Activated naive CD8-positive, alpha-beta T cell treated with anti-CD3 and anti-CD28 coated beads, Interleukin-2, amount 50 U/mL, for 24 hours (primary cell): ENCODE measurements at regions not wholly inside any gene's neighbourhood (a gene's known extent, or its start where the extent isn't known, plus 50 kb on each side); places are given as distances from the start of the nearest gene placed in this dataset.
"Not testable (repeated sequence)": the region's sequence is repeated elsewhere in the genome, so short reads cannot be mapped to it uniquely, and the experiment has no call there.

Experiments used
- ATAC-seq: fragments of 150-1000 bp; cut with Tn5 transposase; one replicate; pipeline ENCODE4 v1.10.0; 2021
- DNase-seq: peaks from one replicate; pipeline ENCODE4 v3.0.0; 2021
- H3K27ac Mint-ChIP-seq: one replicate; pipeline ENCODE4 v1.8.0; 2021; ENCODE audit warnings: mild to moderate bottlenecking, mixed read lengths
- H3K27me3 Mint-ChIP-seq: one replicate; pipeline ENCODE4 v1.8.0; 2021; ENCODE audit warnings: mixed read lengths
- H3K36me3 Mint-ChIP-seq: one replicate; pipeline ENCODE4 v1.8.0; 2021; ENCODE audit warnings: low read depth, mixed read lengths
- H3K4me1 Mint-ChIP-seq: one replicate; pipeline ENCODE4 v1.8.0; 2021; ENCODE audit warnings: mixed read lengths
- H3K4me3 Mint-ChIP-seq: one replicate; pipeline ENCODE4 v1.8.0; 2021; ENCODE audit warnings: mild to moderate bottlenecking, moderate library complexity, mixed read lengths
- H3K9me3 Mint-ChIP-seq: one replicate; pipeline ENCODE4 v1.8.0; 2021; ENCODE audit warnings: mixed read lengths

DNA sequence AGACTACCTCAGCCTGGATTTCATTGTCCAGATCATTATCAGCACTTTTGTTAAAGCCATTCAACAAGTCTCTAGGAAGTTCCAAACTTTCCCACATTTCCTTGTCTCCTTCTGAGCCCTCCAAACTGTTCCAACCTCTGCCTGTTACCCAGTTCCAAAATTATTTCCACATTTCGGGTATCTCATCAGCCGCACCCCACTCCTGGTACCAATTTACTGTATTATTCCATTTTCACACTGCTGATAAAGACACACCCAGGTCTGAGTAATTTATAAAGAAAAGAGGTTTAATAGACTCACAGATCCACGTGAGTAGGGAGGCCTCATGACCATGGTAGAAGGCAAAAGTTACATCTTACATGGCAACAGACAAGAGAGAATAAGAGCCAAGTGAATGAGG lies 1198.3 kb upstream of the ALCAM start:
- DNase-seq (no peak), ATAC-seq (no peak)
- H3K27ac Mint-ChIP-seq, result no peak overlapping the region
- no peaks in the 10 kb centered on the region for H3K4me1 Mint-ChIP-seq
- H3K36me3 Mint-ChIP-seq, result no peaks in the 10 kb centered on the region
- no peak overlapping the region for H3K4me3 Mint-ChIP-seq
- H3K27me3 Mint-ChIP-seq, result no peaks in the 10 kb centered on the region
- H3K9me3 Mint-ChIP-seq, result peaks cover 8% of the 10 kb centered on the region

DNA sequence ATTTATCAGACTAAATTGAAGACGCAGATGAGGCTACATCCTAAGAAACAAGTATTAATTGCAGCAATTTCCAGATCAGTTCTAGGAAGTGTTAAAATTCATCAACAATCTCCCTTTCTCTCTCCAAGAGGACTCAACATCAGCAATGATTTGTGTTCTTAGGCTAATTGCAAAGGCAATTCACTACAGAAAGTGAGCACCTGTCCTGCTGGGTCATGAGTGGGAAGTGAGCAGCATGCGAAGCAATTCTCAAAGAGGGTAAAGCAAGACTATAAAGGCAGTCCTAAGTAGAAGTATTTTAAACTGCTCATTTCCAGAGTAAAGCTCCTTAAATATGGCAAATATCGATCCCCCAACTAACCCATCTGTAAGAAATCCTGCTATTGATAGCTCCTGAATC lies 1191.0 kb upstream of the ALCAM start:
- no peak overlapping the region for H3K4me3 Mint-ChIP-seq
- ATAC-seq (no peak), DNase-seq (no peak)
- no peaks in the 10 kb centered on the region for H3K4me1 Mint-ChIP-seq
- H3K9me3 Mint-ChIP-seq, result no peaks in the 10 kb centered on the region
- H3K27me3 Mint-ChIP-seq, result no peaks in the 10 kb centered on the region
- no peaks in the 10 kb centered on the region for H3K36me3 Mint-ChIP-seq
- no peak overlapping the region for H3K27ac Mint-ChIP-seq

DNA sequence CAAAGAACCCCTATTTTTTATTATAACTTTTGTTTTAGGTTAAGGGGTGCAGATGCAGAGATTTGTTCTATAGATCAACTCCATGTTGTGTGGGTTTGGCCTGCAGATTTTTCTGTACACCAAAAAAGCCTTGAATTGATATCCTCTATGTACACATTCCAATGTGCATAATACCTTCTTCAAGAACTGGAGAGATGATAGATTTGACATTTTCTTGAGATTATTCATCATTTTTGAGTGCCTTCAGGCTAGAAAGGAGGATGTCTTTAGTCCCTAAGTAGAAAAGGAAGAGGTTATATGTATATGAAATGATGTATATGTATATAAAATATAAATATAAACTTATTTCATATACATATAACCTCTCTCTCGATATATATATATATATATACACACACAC lies 1190.0 kb upstream of the ALCAM start:
- no peaks in the 10 kb centered on the region for H3K27me3 Mint-ChIP-seq
- no peak for DNase-seq
- H3K27ac Mint-ChIP-seq, result no peak overlapping the region
- H3K9me3 Mint-ChIP-seq, result no peaks in the 10 kb centered on the region
- no peaks in the 10 kb centered on the region for H3K36me3 Mint-ChIP-seq
- ATAC-seq, result no peak
- no peaks in the 10 kb centered on the region for H3K4me1 Mint-ChIP-seq
- no peak overlapping the region for H3K4me3 Mint-ChIP-seq

DNA sequence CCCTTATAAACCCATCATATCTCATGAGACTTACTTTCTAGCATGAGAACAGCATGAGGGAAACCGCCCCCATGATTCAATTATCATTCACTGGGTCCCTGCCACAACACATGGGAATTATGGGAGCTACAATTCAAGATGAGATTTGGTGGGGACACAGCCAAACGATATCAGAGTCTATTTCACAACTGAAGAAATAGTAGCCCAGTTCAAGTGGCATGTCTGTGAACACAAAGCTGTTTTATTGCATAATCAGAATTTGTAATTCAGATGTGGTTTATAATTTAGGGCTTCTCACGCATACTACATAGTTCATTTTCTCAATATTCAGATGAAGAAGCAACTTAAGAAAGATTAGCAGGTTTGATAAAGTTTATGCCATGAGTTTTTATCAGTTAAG lies 1188.0 kb upstream of the ALCAM start:
- ATAC-seq, result no peak
- no peaks in the 10 kb centered on the region for H3K9me3 Mint-ChIP-seq
- no peak overlapping the region for H3K4me3 Mint-ChIP-seq
- H3K4me1 Mint-ChIP-seq, result no peaks in the 10 kb centered on the region
- no peaks in the 10 kb centered on the region for H3K27me3 Mint-ChIP-seq
- no peaks in the 10 kb centered on the region for H3K36me3 Mint-ChIP-seq
- H3K27ac Mint-ChIP-seq, result no peak overlapping the region
- DNase-seq, result no peak

DNA sequence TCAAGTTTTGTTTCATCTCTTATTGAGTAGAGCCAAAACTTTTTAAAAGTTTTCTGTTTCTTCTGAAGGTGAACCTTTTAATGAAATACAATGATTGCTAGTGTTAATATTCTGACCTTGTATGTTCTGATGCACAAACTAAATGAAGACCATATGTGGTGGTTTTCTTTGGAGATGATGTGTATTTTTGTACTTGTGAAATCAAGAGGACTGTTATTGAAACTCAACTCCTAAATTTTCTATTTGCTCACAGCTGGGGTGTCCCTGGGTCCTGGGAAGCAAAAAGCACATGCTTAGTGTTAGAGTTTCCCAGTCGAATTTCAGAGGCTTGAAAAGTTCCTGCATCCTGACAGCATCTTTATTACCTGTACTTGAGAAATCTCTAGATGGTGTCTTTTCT lies 1185.8 kb upstream of the ALCAM start:
- no peaks in the 10 kb centered on the region for H3K36me3 Mint-ChIP-seq
- ATAC-seq (no peak), DNase-seq (no peak)
- no peaks in the 10 kb centered on the region for H3K4me1 Mint-ChIP-seq
- H3K27me3 Mint-ChIP-seq, result no peaks in the 10 kb centered on the region
- H3K9me3 Mint-ChIP-seq, result no peaks in the 10 kb centered on the region
- no peak overlapping the region for H3K27ac Mint-ChIP-seq
- no peak overlapping the region for H3K4me3 Mint-ChIP-seq

DNA sequence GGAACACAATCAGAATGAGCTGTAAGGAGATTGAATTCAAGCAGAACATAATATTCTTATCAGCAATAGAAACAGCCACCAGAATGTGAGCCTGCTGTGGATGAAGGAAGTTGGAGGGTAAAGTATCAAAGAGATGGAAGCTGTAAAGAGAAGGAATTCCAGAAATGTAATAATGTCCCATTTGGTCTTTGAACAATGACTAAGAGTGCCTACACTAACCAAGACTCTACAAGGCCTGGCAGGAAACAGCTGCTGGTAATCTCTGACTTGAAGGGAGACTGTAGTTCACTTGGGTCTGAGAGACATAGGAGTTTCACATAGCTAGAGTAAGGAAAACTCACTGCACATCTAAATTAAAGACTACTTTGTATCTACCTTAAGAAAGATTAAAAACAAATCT lies 1176.0 kb upstream of the ALCAM start:
- DNase-seq (no peak), ATAC-seq (no peak)
- no peak overlapping the region for H3K4me3 Mint-ChIP-seq
- no peaks in the 10 kb centered on the region for H3K27me3 Mint-ChIP-seq
- no peak overlapping the region for H3K27ac Mint-ChIP-seq
- no peaks in the 10 kb centered on the region for H3K4me1 Mint-ChIP-seq
- no peaks in the 10 kb centered on the region for H3K36me3 Mint-ChIP-seq
- no peaks in the 10 kb centered on the region for H3K9me3 Mint-ChIP-seq

DNA sequence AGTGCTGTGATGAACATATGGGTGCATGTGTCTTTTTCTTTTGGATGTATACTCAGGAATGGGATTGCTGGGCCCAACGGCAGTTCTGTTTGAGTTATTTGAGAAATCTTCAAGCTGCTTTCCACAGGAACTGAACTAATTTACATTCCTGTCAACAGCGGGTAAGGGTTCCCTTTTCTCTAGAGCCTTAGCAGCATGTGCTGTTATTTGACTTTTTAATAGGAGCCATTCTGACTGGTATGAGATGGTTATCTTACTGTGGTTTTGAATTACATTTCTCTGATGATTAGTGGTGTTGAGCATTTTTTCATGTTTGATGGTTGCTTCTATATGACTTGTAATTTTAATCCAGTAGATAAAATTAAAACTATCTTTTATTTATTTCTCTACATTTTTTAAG lies 1168.6 kb upstream of the ALCAM start:
- H3K27me3 Mint-ChIP-seq, result no peaks in the 10 kb centered on the region
- DNase-seq (no peak), ATAC-seq (no peak)
- H3K27ac Mint-ChIP-seq, result no peak overlapping the region
- H3K4me3 Mint-ChIP-seq, result no peak overlapping the region
- no peaks in the 10 kb centered on the region for H3K9me3 Mint-ChIP-seq
- no peaks in the 10 kb centered on the region for H3K36me3 Mint-ChIP-seq
- no peaks in the 10 kb centered on the region for H3K4me1 Mint-ChIP-seq

DNA sequence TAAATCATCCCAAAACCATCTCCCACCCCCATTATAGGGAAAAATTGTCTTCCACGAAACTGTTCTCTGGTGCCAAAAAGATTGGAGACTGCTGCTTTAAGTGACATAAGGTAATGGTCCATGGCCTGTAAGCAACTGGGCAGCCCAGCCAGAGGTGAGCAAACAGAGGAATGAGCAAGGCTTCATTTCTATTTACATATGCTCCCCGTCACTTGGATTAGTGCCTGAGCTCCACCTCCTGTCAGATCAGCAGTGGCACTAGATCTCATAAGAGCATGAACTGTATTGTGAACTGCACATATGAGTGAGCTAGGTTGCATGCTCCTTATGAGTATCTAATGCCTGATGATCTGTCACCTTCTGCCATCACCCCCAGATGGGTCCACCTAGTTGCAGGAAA lies 1159.8 kb upstream of the ALCAM start:
- Mint-ChIP-seq H3K36me3 (no peaks in the 10 kb centered on the region), H3K4me3 (no peak overlapping the region), H3K9me3 (peaks cover 4% of the 10 kb centered on the region), H3K4me1 (no peaks in the 10 kb centered on the region), H3K27ac (no peak overlapping the region), H3K27me3 (no peaks in the 10 kb centered on the region)
- DNase-seq (no peak), ATAC-seq (no peak)

DNA sequence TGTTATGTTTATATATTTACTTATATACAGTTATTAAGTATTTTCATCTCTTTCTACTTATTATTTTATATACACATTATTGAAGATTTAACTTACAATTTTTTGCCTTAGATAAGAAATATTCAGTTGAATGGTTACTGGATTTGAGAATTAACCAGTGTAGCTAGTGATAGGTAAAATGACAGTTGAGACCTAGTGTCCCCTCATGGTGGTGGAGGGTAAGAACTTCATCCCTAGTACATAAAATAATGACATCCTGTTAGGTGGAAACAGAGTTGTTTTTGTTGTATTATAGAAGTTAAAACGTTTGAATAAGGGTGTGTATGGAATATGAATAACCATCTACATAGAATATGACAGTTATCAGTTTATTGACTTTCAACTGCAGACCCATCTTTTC lies 1152.4 kb upstream of the ALCAM start:
- Mint-ChIP-seq H3K9me3 (no peaks in the 10 kb centered on the region), H3K27me3 (no peaks in the 10 kb centered on the region), H3K4me3 (no peak overlapping the region), H3K27ac (no peak overlapping the region), H3K36me3 (no peaks in the 10 kb centered on the region), H3K4me1 (no peaks in the 10 kb centered on the region)
- ATAC-seq (no peak), DNase-seq (no peak)

DNA sequence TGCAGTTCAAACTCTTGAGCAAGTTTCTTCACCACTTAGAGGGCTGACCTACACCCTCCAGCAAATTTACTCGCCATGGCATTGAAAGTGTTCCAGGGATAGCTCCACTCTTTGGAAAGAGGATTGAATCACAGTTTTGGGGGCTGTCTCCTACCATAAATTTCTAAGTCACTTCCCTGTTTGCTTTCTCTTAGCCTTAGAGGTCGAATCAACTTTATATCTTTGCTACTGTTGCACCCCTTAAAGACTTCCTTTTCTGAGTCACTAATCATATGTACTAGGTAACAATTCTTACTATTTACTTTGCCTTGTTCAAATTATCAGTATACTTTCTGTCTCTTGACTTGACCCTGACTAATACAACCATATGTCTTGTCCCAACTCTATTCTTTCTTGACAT lies 1151.8 kb upstream of the ALCAM start:
- H3K4me3 Mint-ChIP-seq, result no peak overlapping the region
- H3K9me3 Mint-ChIP-seq, result peaks cover under 1% of the 10 kb centered on the region
- no peak for DNase-seq
- no peaks in the 10 kb centered on the region for H3K36me3 Mint-ChIP-seq
- no peaks in the 10 kb centered on the region for H3K27me3 Mint-ChIP-seq
- no peak overlapping the region for H3K27ac Mint-ChIP-seq
- no peaks in the 10 kb centered on the region for H3K4me1 Mint-ChIP-seq
- no peak for ATAC-seq

DNA sequence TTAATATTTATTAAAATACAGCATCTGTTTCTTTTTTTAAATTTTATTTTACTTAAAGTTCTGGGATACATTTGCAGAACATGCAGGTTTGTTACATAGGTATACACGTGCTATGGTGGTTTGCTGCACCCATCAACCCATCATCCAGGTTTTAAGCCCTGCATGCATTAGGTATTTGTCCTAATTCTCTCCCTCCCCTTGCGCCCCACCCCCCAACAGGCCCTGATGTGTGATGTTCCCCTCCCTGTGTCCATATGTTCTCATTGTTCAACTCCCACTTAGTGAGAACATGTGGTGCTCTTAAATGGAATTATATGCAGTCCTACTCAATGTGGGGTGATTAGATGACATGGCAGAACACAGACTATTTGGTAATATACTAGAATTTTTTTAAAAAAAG lies 1147.7 kb upstream of the ALCAM start:
- not testable (repeated sequence) for H3K36me3 Mint-ChIP-seq, H3K27ac Mint-ChIP-seq, DNase-seq, ATAC-seq, H3K4me1 Mint-ChIP-seq, H3K4me3 Mint-ChIP-seq, H3K27me3 Mint-ChIP-seq
- peaks cover 11% of the 10 kb centered on the region for H3K9me3 Mint-ChIP-seq

DNA sequence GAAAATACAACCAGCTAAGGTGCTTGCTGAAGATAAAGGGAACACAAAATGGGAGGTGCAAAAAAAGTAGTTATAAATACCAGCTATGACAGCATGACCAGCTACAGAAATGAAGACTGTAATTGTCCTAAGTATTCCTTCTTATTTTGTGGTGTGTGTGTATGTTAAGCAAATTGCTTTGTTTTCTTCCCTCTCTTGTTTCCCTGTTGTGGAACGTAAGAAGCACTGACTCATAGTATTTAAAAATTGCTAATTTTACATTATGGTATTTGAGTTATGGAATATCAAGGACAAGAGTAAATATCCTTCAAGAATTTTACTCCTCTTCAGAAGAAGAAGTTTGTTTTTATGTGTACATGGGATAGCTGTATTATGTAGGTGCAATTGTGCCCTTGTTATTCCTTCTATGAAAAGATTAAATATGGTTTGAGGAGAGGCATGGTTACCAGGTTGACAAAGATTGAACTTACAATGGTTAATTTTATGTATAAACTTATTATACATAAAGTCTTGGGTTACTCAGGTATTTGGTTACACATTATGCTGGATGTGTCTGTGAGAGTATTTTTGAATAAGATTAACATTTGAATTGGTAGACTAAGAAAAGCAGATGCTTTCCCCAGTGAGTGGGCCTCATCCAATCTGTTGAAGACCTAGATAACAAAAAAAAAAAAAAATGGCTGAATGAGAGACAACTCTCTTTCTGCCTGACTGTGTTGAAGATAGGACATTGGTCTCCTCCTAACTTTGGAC lies 1132.1 kb upstream of the ALCAM start:
- Mint-ChIP-seq H3K27me3 (no peaks in the 10 kb centered on the region), H3K36me3 (no peaks in the 10 kb centered on the region), H3K27ac (no peak overlapping the region), H3K9me3 (no peaks in the 10 kb centered on the region), H3K4me3 (no peak overlapping the region), H3K4me1 (no peaks in the 10 kb centered on the region)
- DNase-seq (no peak), ATAC-seq (no peak)

DNA sequence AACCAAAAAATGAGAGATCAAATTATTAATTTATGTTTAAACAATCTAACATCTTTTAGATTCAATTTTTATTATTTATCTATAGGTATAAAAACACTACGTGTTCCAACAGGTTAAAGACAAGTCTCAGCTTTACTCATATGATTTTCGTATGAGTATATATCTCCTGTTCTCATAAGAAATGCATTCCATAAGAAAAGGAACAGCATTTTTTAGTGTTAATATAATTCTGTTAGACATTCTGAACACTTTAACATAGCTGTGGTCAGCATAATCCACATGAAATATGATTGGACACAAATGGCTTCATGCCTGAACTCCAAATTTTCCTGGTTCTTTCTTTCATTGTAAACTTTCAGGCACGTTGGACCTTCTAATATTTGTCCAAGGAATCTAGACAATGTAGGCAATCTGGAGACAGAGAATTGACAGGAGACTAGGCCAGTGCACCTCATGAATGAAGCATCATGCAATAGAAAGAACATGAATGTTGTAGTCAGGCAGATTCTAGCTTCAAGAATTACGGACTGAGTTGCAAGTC lies 1122.0 kb upstream of the ALCAM start:
- ATAC-seq (no peak), DNase-seq (no peak)
- no peak overlapping the region for H3K27ac Mint-ChIP-seq
- H3K36me3 Mint-ChIP-seq, result no peaks in the 10 kb centered on the region
- no peak overlapping the region for H3K4me3 Mint-ChIP-seq
- no peaks in the 10 kb centered on the region for H3K4me1 Mint-ChIP-seq
- H3K9me3 Mint-ChIP-seq, result peaks cover 9% of the 10 kb centered on the region
- H3K27me3 Mint-ChIP-seq, result no peaks in the 10 kb centered on the region

DNA sequence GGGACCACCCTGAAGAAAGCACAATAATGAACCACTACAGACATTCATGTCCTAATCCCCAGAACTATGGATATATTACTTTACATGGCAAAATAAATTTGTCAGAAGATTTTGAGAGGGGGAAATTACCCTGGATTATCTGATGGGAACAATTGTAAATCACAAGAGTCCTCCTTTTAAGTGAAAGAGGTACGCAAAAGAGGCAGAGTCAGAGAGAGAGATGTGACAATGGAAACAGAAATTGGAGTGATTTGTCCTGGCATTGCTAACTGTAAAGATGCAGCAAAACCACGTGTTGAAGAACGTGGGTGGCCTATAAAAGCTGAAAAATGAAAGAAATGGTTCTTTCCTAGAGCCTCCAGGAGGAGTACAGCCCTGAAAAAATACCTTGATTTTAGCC lies 1121.4 kb upstream of the ALCAM start:
- Mint-ChIP-seq H3K4me1 (no peaks in the 10 kb centered on the region), H3K4me3 (no peak overlapping the region), H3K27me3 (no peaks in the 10 kb centered on the region), H3K27ac (no peak overlapping the region), H3K36me3 (no peaks in the 10 kb centered on the region), H3K9me3 (peaks cover 9% of the 10 kb centered on the region)
- ATAC-seq, result no peak
- DNase-seq, result no peak

DNA sequence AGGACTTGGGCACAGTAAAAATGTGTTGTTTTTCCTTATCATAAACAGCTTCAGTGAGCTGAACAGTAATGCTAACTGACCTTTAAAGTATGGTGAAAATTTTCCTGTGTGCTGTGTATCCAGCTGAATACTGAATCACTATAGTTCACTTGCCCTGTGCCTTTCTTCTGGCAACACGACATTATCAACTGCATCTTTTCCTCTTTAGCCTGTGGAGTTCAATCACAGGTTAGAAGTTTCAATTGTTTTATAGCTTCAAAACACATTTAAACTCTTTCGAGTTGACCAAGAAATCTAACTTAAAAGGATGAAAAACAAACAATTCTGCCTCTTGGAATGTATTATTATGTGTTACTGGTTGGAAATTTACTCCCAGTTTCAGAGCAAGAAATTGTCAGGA lies 1120.7 kb upstream of the ALCAM start:
- Mint-ChIP-seq H3K27ac (no peak overlapping the region), H3K4me3 (no peak overlapping the region), H3K4me1 (no peaks in the 10 kb centered on the region), H3K27me3 (no peaks in the 10 kb centered on the region), H3K9me3 (peaks cover 7% of the 10 kb centered on the region), H3K36me3 (no peaks in the 10 kb centered on the region)
- ATAC-seq (no peak), DNase-seq (no peak)

DNA sequence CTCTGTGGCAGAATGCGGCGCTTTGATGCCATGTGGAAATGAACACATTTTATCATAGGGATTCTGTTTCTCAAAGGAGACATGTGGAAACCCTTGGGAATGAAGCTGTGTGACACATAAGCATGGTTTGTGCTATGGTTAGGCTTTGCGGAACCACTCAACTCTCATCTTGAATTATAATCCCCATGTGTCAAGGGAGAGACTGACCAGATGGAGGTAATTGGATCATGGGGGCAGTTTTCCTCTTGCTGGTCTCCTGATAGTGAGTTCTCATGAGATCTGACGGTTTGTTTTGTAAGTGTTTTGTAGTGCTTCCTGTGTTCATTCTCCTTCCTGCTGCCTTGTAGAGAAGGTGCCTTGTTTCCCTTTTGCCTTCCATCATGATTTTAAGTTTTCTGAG lies 1109.2 kb upstream of the ALCAM start:
- H3K27ac Mint-ChIP-seq, result no peak overlapping the region
- H3K9me3 Mint-ChIP-seq, result no peaks in the 10 kb centered on the region
- no peak for ATAC-seq
- no peaks in the 10 kb centered on the region for H3K27me3 Mint-ChIP-seq
- no peak overlapping the region for H3K4me3 Mint-ChIP-seq
- no peaks in the 10 kb centered on the region for H3K4me1 Mint-ChIP-seq
- no peaks in the 10 kb centered on the region for H3K36me3 Mint-ChIP-seq
- DNase-seq, result no peak
